Sigmoid colon (tissue), 4 donors: ENCODE measurements at regions not wholly inside any gene's neighbourhood (a gene's known extent, or its start where the extent isn't known, plus 50 kb on each side); places are given as distances from the start of the nearest gene placed in this dataset.

ENCODE experiments used
- POLR2AphosphoS5 ChIP-seq, 4 donors: sonication (generic); formaldehyde crosslinking; IDR thresholded peaks; one replicate each; pipeline ENCODE4 v1.6.1; 2017; ENCODE audit warnings: antibody characterized with exemption in 4 of 4
- TF ChIP-seq, protein P1 (sequence below), 4 experiments: fragments of 450-650 bp in 3 of 4; fragments of 200-600 bp in 1 of 4; IDR thresholded peaks; one replicate each; pipeline ENCODE4 v1.5.1; 2016 to 2019; ENCODE audit warnings: antibody characterized with exemption in 4 of 4, mild to moderate bottlenecking in 3 of 4, moderate library complexity in 2 of 4

DNA sequence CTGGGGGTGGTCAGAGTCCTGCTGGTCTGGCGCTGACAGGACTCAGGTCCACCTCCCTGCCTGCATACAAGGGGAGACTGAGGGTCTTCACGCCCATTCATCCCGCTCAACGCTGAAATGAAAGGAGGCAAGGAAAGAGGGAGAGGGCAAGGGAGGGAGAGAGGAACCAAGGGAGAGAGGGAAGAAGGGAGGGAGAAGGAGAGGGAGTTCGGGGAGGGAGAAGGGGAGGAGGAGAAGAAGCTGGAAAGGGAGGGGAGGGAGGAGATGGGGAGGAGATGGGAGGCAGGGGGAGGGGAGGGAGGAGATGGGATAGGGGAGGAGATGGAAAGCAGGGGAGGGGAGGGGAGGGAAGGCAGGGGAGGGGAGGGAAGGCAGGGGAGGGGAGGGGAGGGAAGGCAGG lies 69.4 kb upstream of the INPP5A start:
- no peak for TF ChIP-seq POLR2AphosphoS5 (IDR thresholded peaks at IDR 0.05)
- TF ChIP-seq, protein P1, sequence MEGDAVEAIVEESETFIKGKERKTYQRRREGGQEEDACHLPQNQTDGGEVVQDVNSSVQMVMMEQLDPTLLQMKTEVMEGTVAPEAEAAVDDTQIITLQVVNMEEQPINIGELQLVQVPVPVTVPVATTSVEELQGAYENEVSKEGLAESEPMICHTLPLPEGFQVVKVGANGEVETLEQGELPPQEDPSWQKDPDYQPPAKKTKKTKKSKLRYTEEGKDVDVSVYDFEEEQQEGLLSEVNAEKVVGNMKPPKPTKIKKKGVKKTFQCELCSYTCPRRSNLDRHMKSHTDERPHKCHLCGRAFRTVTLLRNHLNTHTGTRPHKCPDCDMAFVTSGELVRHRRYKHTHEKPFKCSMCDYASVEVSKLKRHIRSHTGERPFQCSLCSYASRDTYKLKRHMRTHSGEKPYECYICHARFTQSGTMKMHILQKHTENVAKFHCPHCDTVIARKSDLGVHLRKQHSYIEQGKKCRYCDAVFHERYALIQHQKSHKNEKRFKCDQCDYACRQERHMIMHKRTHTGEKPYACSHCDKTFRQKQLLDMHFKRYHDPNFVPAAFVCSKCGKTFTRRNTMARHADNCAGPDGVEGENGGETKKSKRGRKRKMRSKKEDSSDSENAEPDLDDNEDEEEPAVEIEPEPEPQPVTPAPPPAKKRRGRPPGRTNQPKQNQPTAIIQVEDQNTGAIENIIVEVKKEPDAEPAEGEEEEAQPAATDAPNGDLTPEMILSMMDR (IDR thresholded peaks at IDR 0.05), result no peak
